HG02678 (cell line): ENCODE measurements at regions not wholly inside any gene's neighbourhood (a gene's known extent, or its start where the extent isn't known, plus 50 kb on each side); places are given as distances from the start of the nearest gene placed in this dataset.
"Not testable (repeated sequence)": the region's sequence is repeated elsewhere in the genome, so short reads cannot be mapped to it uniquely, and the experiment has no call there.

Experiments used
- ATAC-seq: cut with Tn5 transposase; IDR thresholded peaks from one replicate; pipeline ENCODE4 v1.9.1; 2021; ENCODE audit warnings: mild to moderate bottlenecking, moderate library complexity; ENCODE audit not compliant: unreplicated experiment

DNA sequence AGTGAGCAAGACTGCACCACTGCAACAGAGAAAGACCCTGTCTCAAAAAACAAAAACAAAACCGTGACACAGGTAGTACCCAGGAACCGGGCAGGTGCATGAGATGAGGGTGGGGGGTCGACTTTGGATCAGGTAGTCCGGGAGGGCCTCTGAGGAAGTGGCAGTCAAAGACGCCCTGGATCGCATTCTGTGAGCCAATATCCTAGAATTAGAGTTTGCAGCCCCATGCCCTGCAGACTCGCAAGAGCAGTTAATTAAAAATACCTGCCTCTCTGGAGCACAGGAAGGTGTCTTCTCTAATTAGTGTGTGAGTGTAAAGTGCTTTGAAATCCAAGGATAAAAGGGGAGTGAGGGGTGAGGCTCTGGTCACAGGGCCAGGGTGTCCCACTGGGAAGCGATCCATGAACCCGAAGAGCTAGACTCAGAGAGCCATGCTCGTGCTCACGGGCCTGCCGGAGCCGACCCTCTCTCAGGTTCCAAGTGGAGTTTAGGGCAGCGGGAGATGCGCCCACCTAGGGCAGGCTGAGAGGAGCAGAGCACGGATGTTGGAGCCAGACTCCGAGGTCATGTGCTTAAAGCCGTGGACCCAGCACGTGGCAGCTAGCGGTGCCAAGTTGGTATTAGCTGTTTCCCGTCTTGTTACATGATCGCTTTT lies 74.7 kb upstream of the PTPN1 start:
- ATAC-seq = no peak

- no peak for ATAC-seq
Measured at GRCh38 chr20:50436052-50436656, 74.0 kb upstream of the PTPN1 start.

- no peak for ATAC-seq
Measured at GRCh38 chr20:50436696-50437095, 73.5 kb upstream of the PTPN1 start.

- ATAC-seq = no peak
Measured at GRCh38 chr20:50438986-50439407, 71.2 kb upstream of the PTPN1 start.

DNA sequence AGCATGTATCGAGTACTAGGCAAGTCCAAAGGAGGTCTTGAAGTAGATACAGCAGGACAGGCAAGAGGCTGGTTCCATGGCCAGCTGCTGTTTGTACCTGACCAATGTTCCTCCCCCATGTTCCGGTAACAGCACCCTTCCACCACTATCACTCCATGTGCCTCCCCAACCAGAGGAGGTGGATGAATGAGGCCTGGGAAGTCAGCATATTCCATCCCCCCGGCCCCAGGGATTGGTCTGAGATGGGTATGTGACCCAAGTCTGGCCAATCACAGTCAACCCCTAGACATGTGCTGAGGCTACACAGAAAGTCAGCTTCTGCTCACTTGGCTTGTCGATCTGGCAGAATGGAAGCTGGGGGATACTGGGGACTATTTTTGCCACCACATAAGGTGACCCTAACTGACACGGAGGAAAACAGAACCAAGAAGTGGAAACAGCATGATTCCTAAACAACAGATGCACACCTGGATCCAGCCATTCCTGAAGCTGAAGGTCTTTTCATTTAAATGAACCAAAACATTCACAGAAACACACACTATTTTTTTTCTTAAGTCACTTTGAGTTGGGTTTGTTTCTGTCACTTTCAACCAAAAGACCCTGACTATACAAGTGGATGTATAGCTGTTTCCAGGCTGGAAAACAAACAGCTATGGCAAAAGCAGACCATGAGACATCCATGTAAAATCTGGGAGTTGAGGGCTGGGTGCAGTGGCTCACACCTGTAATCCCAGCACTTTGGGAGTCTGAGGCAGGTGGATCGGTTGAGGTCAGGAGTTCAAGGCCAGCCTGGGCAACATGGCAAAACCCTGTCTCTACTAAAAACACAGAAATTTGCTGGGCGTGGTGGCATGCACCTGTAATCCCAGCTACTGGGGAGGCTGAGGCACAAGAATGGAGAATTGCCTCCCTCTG lies 70.4 kb upstream of the PTPN1 start:
- ATAC-seq = no peak

DNA sequence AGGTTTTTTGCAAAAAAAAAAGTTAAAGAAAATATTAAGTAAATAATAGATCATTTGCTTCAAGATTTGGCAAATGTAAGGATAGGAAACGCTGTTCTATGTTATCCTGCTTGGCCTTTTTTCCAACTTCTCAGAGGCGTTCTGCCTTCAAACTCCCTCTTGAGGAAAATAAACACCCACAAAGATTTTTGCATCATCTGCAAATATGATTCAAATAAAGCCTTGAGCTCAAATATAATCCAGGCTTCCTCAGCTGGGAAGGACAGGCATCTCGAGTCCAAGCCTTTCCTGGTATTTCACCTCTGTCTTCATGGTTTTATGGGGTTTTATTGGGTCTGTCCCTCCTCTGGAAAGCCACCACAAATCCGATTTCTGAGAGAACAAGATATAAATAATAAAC lies 67.7 kb upstream of the PTPN1 start:
- no peak for ATAC-seq

DNA sequence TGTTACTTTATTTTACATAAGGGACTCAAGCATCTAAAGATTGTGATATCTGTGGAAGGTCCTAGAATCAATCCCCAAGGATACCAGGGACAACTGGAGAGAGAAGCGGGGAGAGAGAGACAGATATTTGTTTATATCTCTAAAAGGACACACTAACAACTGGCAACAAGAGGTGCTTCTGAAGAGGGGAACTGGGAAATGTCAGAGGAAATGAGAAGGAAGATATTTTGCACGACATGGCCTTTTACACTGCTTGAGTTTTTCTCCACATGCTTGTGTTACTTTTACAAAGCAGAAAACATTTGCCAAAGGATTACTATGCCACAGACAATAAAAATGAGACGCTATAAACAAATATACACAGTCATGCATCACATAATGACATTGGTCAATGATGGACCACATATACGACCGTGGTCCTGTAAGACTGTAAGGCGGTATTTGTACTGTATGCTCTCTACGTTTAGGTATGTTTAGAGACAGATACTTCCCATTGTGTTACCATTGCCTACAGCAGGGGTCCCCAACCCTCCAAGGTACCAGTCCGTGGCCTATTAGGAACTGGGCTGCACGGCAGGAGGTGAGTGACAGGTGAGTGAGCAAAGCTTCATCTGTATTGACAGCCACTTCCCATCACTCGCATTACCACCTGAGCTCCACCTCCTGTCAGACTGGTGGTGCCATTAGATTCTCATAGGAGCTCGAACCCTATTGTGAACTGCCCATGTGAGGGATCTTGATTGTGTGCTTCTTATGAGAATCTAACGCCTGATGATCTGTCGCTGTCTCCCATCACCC lies 64.6 kb upstream of the PTPN1 start:
- ATAC-seq = no peak

DNA sequence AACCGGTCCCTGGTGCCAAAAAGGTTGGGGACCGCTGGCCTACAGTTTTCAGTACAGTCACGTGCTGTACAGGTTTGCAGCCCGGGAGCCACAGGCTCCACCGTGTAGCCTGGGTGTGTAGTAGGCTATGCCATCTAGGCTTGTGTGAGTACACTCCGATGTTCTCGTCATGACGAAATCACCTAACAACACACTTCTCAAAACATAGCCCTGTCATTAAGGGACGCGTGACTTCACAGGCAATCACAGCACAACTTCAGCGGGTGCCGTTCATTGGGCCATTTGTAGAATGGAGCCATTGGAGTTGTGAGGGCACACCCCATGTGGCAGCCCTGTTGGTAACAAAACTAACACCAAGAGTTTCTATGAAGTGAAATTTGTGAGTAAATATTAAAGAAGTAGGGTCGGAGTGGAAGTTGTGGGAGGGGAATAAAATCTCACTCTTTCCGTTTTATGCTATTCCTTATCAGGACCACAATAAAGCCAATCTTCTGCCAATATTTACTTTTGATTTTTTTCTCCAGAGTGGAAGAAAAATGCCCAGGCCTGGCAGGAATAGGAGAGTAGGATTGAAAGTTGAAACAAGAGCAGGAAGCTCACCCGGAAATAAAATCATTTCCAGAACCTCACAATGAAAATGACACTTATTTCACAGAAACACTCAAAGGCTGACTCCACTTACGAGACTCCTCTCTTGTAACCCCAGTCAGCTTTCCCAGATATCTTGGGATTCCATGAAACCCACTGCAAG lies 63.7 kb upstream of the PTPN1 start:
- no peak for ATAC-seq

GRCh38 chr20:50447102-50447804 lies 62.9 kb upstream of the PTPN1 start:
- ATAC-seq = no peak

DNA sequence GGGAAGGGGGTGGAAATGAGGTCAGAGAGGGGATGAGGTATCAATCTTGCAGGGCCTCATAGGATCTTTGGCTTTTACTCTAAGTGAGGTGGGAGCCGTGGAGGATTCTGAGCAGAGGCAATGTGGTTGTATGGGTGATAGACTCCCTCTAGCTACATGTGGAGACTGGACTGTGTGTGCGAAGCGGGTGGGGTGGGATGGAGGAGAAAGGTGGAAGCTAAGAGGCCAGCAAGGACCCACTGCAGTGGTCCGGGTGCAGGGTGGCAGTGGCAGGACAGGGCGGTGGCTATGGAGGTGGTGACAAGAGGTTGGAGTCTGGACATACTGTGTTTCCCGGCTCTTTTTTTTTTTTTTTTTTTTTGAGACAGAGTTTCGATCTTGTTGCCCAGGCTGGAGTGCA lies 62.4 kb upstream of the PTPN1 start:
- ATAC-seq = no peak

DNA sequence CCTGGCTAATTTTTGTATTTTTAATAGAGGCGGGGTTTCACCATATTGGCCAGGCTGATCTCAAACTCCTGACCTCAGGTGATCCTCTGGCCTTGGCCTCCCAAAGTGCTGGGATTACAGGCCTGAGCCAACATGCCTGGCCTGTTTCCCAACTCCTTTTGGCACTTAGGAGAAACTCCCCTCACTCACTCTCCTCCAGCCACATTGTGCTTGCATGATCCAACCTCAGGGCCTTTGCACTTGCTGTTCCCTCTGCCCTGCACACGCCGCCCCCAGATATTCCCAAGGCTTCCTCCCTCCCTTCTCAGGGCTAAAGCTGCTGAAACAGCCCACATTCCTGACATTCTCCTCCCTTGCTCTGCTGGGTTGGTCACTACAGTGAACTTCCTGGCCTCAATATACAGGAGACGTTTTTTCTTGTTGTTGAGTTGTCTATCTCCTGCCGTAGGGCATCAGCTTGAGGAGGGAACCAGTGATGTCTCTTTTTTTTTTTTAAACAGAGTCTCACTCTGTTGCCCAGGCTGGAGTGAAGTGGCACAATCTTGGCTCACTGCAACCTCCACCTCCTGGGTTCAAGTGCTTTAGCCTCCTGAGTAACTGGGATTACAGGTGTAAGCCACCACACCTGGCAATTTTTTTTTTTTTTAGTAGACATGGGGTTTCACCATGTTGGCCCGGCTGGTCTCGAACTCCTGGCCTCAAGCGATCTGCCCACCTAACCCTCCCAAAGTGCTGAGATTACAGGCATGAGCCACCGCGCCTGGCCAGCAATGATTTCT lies 61.4 kb upstream of the PTPN1 start:
- not testable (repeated sequence) for ATAC-seq

GRCh38 chr20:50449738-50450492 lies 60.3 kb upstream of the PTPN1 start:
- ATAC-seq = peak; percentile 59

GRCh38 chr20:50450493-50450826 lies 59.7 kb upstream of the PTPN1 start:
- no peak for ATAC-seq

DNA sequence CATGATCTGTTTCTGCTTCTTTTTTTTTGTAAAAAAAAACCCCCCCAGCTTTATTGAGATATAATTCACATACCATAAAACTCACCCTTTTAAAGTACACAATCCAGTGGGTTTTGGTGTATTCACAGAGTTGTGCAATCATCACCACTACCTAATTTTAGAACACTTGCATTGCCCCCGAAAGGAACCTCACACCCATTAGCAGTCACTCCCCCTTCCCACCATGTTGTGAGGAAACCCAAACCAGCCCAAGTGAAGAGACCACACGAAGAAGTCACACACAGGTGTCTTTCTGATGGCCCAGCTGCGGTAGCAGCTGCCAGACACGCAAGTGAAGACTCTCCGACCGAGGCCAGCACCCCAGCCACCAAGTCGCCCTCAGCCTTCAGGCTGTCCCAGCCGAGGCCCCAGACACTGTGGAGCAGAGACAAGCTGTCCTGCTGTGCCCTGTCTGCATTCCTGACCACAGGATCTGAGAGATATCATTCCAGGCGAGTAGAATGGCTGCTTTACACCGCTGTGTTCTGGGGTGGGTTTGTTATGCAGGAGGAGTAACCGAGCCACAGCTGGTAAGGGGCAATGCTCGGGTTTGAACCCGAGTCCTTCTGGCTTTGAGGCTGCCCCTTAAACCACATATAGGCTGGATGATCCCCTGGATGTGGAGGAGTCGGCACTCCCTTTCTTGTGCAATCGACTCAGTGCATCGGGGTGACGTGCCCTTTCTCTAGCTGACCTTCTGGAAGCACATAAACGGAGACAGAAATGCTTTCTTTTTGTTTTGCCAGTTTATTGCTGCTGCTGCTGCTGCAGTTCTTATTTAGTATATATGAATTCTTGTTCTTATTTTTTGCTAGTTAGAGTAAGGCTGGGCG lies 59.1 kb upstream of the PTPN1 start:
- peak; percentile 85 for ATAC-seq

- not testable (repeated sequence) for ATAC-seq
Measured at GRCh38 chr20:50451792-50452425, 58.3 kb upstream of the PTPN1 start.

DNA sequence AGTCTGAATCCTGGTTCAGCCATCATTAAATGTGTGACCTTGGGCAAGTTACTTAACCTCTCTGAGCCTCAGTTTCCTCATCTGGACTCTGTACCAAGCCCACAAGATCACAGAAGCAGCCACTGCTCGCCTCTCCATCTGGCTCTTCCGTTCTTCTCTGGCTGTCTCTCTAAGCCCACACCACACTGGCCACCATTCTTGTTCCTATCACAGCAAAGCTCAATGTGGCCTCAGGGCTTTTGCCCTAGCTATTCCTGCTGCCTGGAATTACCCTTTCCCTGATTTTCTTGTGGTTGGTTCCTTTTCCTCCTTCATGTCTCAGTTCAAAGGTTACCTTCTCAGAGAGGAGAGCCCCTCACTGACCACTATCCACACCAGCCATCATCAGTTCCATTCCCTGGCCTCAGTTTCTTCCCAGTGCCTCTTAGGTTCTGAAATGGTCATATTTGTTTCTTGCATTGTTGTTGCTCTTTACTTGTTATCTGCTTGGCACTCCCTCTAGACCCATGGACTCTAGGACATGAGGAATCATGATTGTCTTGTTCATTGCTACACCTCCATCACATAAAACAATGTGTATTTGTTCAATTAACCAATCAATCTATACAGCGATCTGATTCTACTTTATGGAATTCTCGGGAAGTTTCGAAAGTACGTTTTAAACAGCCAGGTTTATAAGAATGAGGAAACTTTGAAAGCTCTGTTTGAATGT lies 56.5 kb upstream of the PTPN1 start:
- ATAC-seq = no peak
